Parathyroid adenoma (tissue), 2 donors: ENCODE measurements at regions not wholly inside any gene's neighbourhood (a gene's known extent, or its start where the extent isn't known, plus 50 kb on each side); places are given as distances from the start of the nearest gene placed in this dataset.

Experiments
- H2AFZ ChIP-seq: fragments of 300-600 bp; sonication (generic); one replicate; pipeline ENCODE4 v1.7.0; 2017; ENCODE audit warnings: antibody characterized with exemption, mild to moderate bottlenecking
- H3K27ac ChIP-seq: fragments of 300-600 bp; sonication (generic); one replicate; pipeline ENCODE4 v1.7.0; 2017
- H3K27me3 ChIP-seq: fragments of 300-600 bp; sonication (generic); one replicate; pipeline ENCODE4 v1.7.0; 2017; ENCODE audit warnings: low read length; ENCODE audit not compliant: control insufficient read depth, insufficient read depth
- H3K36me3 ChIP-seq: fragments of 300-600 bp; sonication (generic); one replicate; pipeline ENCODE4 v1.7.0; 2017; ENCODE audit warnings: low read length; ENCODE audit not compliant: control insufficient read depth, insufficient read depth
- H3K4me1 ChIP-seq: fragments of 300-600 bp; sonication (generic); one replicate; pipeline ENCODE4 v1.7.0; 2017; ENCODE audit warnings: control low read depth
- H3K4me2 ChIP-seq: fragments of 300-600 bp; sonication (generic); one replicate; pipeline ENCODE4 v1.7.0; 2017; ENCODE audit warnings: low read length
- H3K4me3 ChIP-seq: fragments of 300-600 bp; sonication (generic); one replicate; pipeline ENCODE4 v1.7.0; 2017; ENCODE audit warnings: low read depth, low read length
- H3K79me2 ChIP-seq: fragments of 300-600 bp; sonication (generic); one replicate; pipeline ENCODE4 v1.7.0; 2017; ENCODE audit warnings: control low read depth
- H3K9ac ChIP-seq: fragments of 300-600 bp; sonication (generic); one replicate; pipeline ENCODE4 v1.7.0; 2017; ENCODE audit warnings: mild to moderate bottlenecking
- H3K9me3 ChIP-seq: fragments of 300-600 bp; sonication (generic); one replicate; pipeline ENCODE4 v1.7.0; 2017; ENCODE audit warnings: low read length; ENCODE audit not compliant: control insufficient read depth
- CTCF ChIP-seq: fragments of 300-600 bp; sonication (generic); IDR thresholded peaks from one replicate; pipeline ENCODE4 v1.7.0; 2017; ENCODE audit warnings: antibody characterized with exemption, mild to moderate bottlenecking
- donor health status: primary hyperparathyroidism.

- H3K4me1 ChIP-seq: no peaks in the 10 kb centered on the region
- H3K79me2 ChIP-seq: no peaks in the 10 kb centered on the region
- no peak for TF ChIP-seq CTCF
- no peak overlapping the region for H3K4me2 ChIP-seq
- H3K27ac ChIP-seq: no peak overlapping the region
- H3K4me3 ChIP-seq: no peak overlapping the region
- H3K36me3 ChIP-seq: no peaks in the 10 kb centered on the region
- H2AFZ ChIP-seq: no peak overlapping the region
- no peak overlapping the region for H3K9ac ChIP-seq
- no peaks in the 10 kb centered on the region for H3K27me3 ChIP-seq
- no peaks in the 10 kb centered on the region for H3K9me3 ChIP-seq
Observed at GRCh38 chr22:47373648-47374272, 611.3 kb downstream of the TBC1D22A start.

- Histone ChIP-seq H3K4me1 (no peaks in the 10 kb centered on the region), H3K27ac (no peak overlapping the region), H3K27me3 (no peaks in the 10 kb centered on the region), H3K36me3 (no peaks in the 10 kb centered on the region), H3K9me3 (no peaks in the 10 kb centered on the region), H3K4me3 (no peak overlapping the region), H3K79me2 (no peaks in the 10 kb centered on the region), H3K9ac (no peak overlapping the region), H3K4me2 (no peak overlapping the region), H2AFZ (no peak overlapping the region)
- TF ChIP-seq CTCF: no peak
Observed at GRCh38 chr22:47372596-47373385, 610.3 kb downstream of the TBC1D22A start.

- H3K79me2 ChIP-seq: no peaks in the 10 kb centered on the region
- H3K36me3 ChIP-seq: no peaks in the 10 kb centered on the region
- H2AFZ ChIP-seq: no peak overlapping the region
- H3K4me2 ChIP-seq: no peak overlapping the region
- H3K27me3 ChIP-seq: no peaks in the 10 kb centered on the region
- no peak overlapping the region for H3K9ac ChIP-seq
- no peak overlapping the region for H3K27ac ChIP-seq
- no peak for TF ChIP-seq CTCF
- no peaks in the 10 kb centered on the region for H3K4me1 ChIP-seq
- no peak overlapping the region for H3K4me3 ChIP-seq
- no peaks in the 10 kb centered on the region for H3K9me3 ChIP-seq
Observed at GRCh38 chr22:47372111-47372581, 609.7 kb downstream of the TBC1D22A start.

- no peaks in the 10 kb centered on the region for H3K27me3 ChIP-seq
- H3K9me3 ChIP-seq: no peaks in the 10 kb centered on the region
- no peak overlapping the region for H3K9ac ChIP-seq
- no peaks in the 10 kb centered on the region for H3K4me1 ChIP-seq
- no peaks in the 10 kb centered on the region for H3K36me3 ChIP-seq
- H3K4me2 ChIP-seq: no peak overlapping the region
- H3K79me2 ChIP-seq: no peaks in the 10 kb centered on the region
- H3K4me3 ChIP-seq: no peak overlapping the region
- H3K27ac ChIP-seq: no peak overlapping the region
- no peak overlapping the region for H2AFZ ChIP-seq
- no peak for TF ChIP-seq CTCF
Observed at GRCh38 chr22:47371263-47372090, 609.0 kb downstream of the TBC1D22A start.
